ENCODE measurements at regions not wholly inside any gene's neighbourhood (a gene's known extent, or its start where the extent isn't known, plus 50 kb on each side); places are given as distances from the start of the nearest gene placed in this dataset.
"Not testable (repeated sequence)": the region's sequence is repeated elsewhere in the genome, so short reads cannot be mapped to it uniquely, and the experiment has no call there.

- H3K4me3 ChIP-seq (ENCODE audit: insufficient read depth, low read depth, low read length, poor library complexity, severe bottlenecking); DNase-seq; H3K4me1 ChIP-seq (ENCODE audit: control insufficient read depth, insufficient read depth, low read length, poor library complexity, severe bottlenecking); H3K36me3 ChIP-seq (ENCODE audit: control insufficient read depth, insufficient read depth, low read length); H3K9me3 ChIP-seq (ENCODE audit: control insufficient read depth, low read length); H3K27ac ChIP-seq (ENCODE audit: insufficient read depth, low read length, poor library complexity, severe bottlenecking); H3K27me3 ChIP-seq (replicated peaks; ENCODE audit: control insufficient read depth, insufficient read depth, low read length, poor library complexity, severe bottlenecking): not testable (repeated sequence)
Observed at GRCh38 chr18:38771620-38772019, 1206.0 kb upstream of the CELF4 start.

DNA sequence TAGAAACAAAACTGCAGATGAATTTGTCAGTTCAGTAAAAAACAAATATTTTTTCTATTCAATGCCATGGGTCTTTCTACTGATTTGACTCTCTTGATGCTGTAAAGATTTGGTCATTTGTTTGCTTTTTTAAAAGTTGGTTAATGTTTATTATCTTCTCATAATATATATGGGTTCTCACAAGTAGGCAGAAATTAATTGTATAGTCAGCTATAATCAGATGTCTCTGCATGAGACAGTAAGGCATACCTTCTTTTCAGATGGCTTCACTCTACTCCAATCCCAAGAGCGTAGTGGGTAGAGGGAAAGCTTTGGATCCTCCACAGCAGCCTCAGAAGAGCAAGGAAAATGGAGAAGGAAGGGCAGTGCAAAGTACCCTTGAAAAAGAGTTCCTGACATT lies 1202.9 kb upstream of the CELF4 start:
- Histone ChIP-seq H3K4me1 (ENCODE audit: control insufficient read depth, insufficient read depth, low read length, poor library complexity, severe bottlenecking) (no peaks in the 10 kb centered on the region), H3K4me3 (ENCODE audit: insufficient read depth, low read depth, low read length, poor library complexity, severe bottlenecking) (no peak overlapping the region), H3K36me3 (ENCODE audit: control insufficient read depth, insufficient read depth, low read length) (no peaks in the 10 kb centered on the region), H3K9me3 (ENCODE audit: control insufficient read depth, low read length) (no peaks in the 10 kb centered on the region), H3K27me3 (replicated peaks; ENCODE audit: control insufficient read depth, insufficient read depth, low read length, poor library complexity, severe bottlenecking) (no peaks in the 10 kb centered on the region), H3K27ac (ENCODE audit: insufficient read depth, low read length, poor library complexity, severe bottlenecking) (no peak overlapping the region)
- DNase-seq, result no peak

- Histone ChIP-seq H3K36me3 (ENCODE audit: control insufficient read depth, insufficient read depth, low read length) (no peaks in the 10 kb centered on the region), H3K4me1 (ENCODE audit: control insufficient read depth, insufficient read depth, low read length, poor library complexity, severe bottlenecking) (no peaks in the 10 kb centered on the region), H3K27me3 (replicated peaks; ENCODE audit: control insufficient read depth, insufficient read depth, low read length, poor library complexity, severe bottlenecking) (no peaks in the 10 kb centered on the region), H3K4me3 (ENCODE audit: insufficient read depth, low read depth, low read length, poor library complexity, severe bottlenecking) (no peak overlapping the region), H3K9me3 (ENCODE audit: control insufficient read depth, low read length) (no peaks in the 10 kb centered on the region), H3K27ac (ENCODE audit: insufficient read depth, low read length, poor library complexity, severe bottlenecking) (no peak overlapping the region)
- DNase-seq, result no peak
Observed at GRCh38 chr18:38759457-38759856, 1193.9 kb upstream of the CELF4 start.

DNA sequence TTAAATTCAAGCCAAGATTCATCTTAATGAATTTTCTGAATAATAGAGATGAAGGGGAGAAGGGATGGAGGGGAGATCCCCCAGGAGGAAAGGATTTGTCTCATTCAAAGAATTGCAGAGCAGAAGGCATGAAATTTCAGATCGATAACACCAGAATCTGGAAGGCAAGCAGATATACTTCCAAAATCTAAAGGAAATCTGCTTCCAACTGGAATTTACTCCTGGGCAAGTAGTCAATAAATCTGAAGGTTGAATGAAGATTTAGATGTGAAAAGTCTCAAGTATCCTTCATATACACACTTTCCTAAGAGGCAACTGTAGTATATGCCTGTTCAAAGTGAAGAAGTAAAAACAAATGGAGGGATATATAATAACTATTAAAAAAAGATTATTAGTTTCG lies 1190.8 kb upstream of the CELF4 start:
- H3K27me3 ChIP-seq (replicated peaks; ENCODE audit: control insufficient read depth, insufficient read depth, low read length, poor library complexity, severe bottlenecking), result no peaks in the 10 kb centered on the region
- H3K27ac ChIP-seq (ENCODE audit: insufficient read depth, low read length, poor library complexity, severe bottlenecking), result no peak overlapping the region
- no peaks in the 10 kb centered on the region for H3K4me1 ChIP-seq (ENCODE audit: control insufficient read depth, insufficient read depth, low read length, poor library complexity, severe bottlenecking)
- no peak for DNase-seq
- H3K4me3 ChIP-seq (ENCODE audit: insufficient read depth, low read depth, low read length, poor library complexity, severe bottlenecking), result no peak overlapping the region
- no peaks in the 10 kb centered on the region for H3K9me3 ChIP-seq (ENCODE audit: control insufficient read depth, low read length)
- H3K36me3 ChIP-seq (ENCODE audit: control insufficient read depth, insufficient read depth, low read length), result no peaks in the 10 kb centered on the region

DNA sequence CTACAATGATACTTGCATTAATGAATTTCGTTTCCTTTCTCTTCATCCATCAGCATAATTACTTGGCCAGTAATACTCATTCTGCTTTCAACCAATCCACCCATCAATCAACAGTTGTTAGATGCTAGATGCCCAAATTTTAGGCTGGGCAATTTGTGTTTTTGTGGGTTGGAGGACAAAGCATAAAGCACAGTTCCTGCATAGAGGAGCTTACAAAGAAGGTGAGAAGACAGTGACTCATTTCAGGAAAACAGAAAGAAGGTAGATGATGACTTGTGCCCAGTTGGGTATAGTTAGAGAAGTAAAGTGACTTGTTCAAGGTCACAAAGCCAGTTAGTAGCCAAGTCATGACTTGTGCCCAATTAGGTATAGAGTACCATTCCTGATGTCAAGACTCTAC lies 1186.8 kb upstream of the CELF4 start:
- Histone ChIP-seq H3K27ac (ENCODE audit: insufficient read depth, low read length, poor library complexity, severe bottlenecking) (no peak overlapping the region), H3K27me3 (replicated peaks; ENCODE audit: control insufficient read depth, insufficient read depth, low read length, poor library complexity, severe bottlenecking) (no peaks in the 10 kb centered on the region), H3K4me3 (ENCODE audit: insufficient read depth, low read depth, low read length, poor library complexity, severe bottlenecking) (no peak overlapping the region), H3K4me1 (ENCODE audit: control insufficient read depth, insufficient read depth, low read length, poor library complexity, severe bottlenecking) (no peaks in the 10 kb centered on the region), H3K36me3 (ENCODE audit: control insufficient read depth, insufficient read depth, low read length) (no peaks in the 10 kb centered on the region), H3K9me3 (ENCODE audit: control insufficient read depth, low read length) (no peaks in the 10 kb centered on the region)
- DNase-seq, result no peak

DNA sequence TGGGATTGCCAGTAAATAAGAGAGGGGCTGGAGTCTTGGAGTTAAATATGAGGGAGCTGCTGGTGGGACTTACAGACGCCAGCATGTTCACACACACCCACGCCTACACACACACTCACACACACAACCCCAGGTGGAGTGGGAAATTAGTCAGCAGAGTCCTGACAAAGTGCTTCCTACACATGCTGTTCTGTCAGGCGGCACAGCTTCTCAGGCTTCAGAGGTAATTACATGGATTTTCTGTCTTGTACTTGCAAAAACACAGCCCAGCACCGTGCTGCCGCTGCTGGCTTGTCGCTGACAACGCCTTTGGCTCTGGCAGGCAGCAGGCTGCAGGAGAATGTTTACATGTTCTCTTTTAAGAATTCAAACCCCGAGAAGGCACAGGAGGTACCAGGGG lies 1186.3 kb upstream of the CELF4 start:
- H3K27ac ChIP-seq (ENCODE audit: insufficient read depth, low read length, poor library complexity, severe bottlenecking), result no peak overlapping the region
- H3K27me3 ChIP-seq (replicated peaks; ENCODE audit: control insufficient read depth, insufficient read depth, low read length, poor library complexity, severe bottlenecking), result no peaks in the 10 kb centered on the region
- H3K4me3 ChIP-seq (ENCODE audit: insufficient read depth, low read depth, low read length, poor library complexity, severe bottlenecking), result no peak overlapping the region
- no peaks in the 10 kb centered on the region for H3K36me3 ChIP-seq (ENCODE audit: control insufficient read depth, insufficient read depth, low read length)
- DNase-seq, result no peak
- H3K4me1 ChIP-seq (ENCODE audit: control insufficient read depth, insufficient read depth, low read length, poor library complexity, severe bottlenecking), result no peaks in the 10 kb centered on the region
- no peaks in the 10 kb centered on the region for H3K9me3 ChIP-seq (ENCODE audit: control insufficient read depth, low read length)

- no peak overlapping the region for H3K4me3 ChIP-seq (ENCODE audit: insufficient read depth, low read depth, low read length, poor library complexity, severe bottlenecking)
- H3K27me3 ChIP-seq (replicated peaks; ENCODE audit: control insufficient read depth, insufficient read depth, low read length, poor library complexity, severe bottlenecking), result no peaks in the 10 kb centered on the region
- DNase-seq, result no peak
- H3K27ac ChIP-seq (ENCODE audit: insufficient read depth, low read length, poor library complexity, severe bottlenecking), result no peak overlapping the region
- H3K4me1 ChIP-seq (ENCODE audit: control insufficient read depth, insufficient read depth, low read length, poor library complexity, severe bottlenecking), result no peaks in the 10 kb centered on the region
- no peaks in the 10 kb centered on the region for H3K36me3 ChIP-seq (ENCODE audit: control insufficient read depth, insufficient read depth, low read length)
- no peaks in the 10 kb centered on the region for H3K9me3 ChIP-seq (ENCODE audit: control insufficient read depth, low read length)
Observed at GRCh38 chr18:38751211-38751610, 1185.6 kb upstream of the CELF4 start.

DNA sequence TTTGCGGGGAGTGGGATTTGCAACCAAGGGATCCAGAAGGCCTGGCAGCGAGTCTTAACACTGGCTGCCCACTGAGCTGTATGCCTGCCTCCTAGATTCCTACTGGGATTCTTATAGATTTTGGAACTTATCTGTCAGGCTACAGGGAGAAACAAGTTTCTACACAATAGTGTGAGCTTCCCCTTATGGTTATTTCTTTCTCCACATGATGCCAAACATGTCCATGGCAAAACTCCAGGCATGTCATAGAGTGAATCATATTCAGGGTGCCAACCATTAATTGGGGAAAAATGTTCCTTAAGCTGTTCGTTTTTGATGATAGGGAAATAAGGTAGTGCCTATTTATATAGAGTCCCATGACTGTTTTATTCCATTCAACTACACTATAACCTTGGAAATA lies 1185.2 kb upstream of the CELF4 start:
- H3K27ac ChIP-seq (ENCODE audit: insufficient read depth, low read length, poor library complexity, severe bottlenecking), result no peak overlapping the region
- no peak overlapping the region for H3K4me3 ChIP-seq (ENCODE audit: insufficient read depth, low read depth, low read length, poor library complexity, severe bottlenecking)
- no peaks in the 10 kb centered on the region for H3K4me1 ChIP-seq (ENCODE audit: control insufficient read depth, insufficient read depth, low read length, poor library complexity, severe bottlenecking)
- no peak for DNase-seq
- no peaks in the 10 kb centered on the region for H3K9me3 ChIP-seq (ENCODE audit: control insufficient read depth, low read length)
- H3K36me3 ChIP-seq (ENCODE audit: control insufficient read depth, insufficient read depth, low read length), result no peaks in the 10 kb centered on the region
- no peaks in the 10 kb centered on the region for H3K27me3 ChIP-seq (replicated peaks; ENCODE audit: control insufficient read depth, insufficient read depth, low read length, poor library complexity, severe bottlenecking)

DNA sequence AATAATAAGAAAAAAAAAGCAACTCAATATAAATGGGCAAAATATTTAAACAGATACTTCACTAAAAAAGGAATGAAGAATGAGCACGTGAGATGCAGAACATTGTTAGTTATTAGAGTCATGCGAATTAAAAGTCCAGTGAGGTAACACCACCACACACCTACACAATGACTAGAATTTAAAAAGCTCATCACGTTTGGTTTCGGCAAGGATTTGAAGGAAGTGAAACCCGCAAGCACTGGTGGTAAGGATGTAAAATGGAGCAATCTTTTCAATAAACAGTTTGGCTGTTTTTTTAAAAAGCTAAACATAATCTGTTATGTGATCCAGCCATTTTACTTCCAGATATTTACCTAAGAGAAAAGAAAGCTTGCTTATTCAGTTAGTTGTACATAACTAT lies 1181.6 kb upstream of the CELF4 start:
- DNase-seq, result no peak
- H3K9me3 ChIP-seq (ENCODE audit: control insufficient read depth, low read length), result no peaks in the 10 kb centered on the region
- no peaks in the 10 kb centered on the region for H3K36me3 ChIP-seq (ENCODE audit: control insufficient read depth, insufficient read depth, low read length)
- H3K27me3 ChIP-seq (replicated peaks; ENCODE audit: control insufficient read depth, insufficient read depth, low read length, poor library complexity, severe bottlenecking), result no peaks in the 10 kb centered on the region
- H3K4me3 ChIP-seq (ENCODE audit: insufficient read depth, low read depth, low read length, poor library complexity, severe bottlenecking), result no peak overlapping the region
- no peak overlapping the region for H3K27ac ChIP-seq (ENCODE audit: insufficient read depth, low read length, poor library complexity, severe bottlenecking)
- H3K4me1 ChIP-seq (ENCODE audit: control insufficient read depth, insufficient read depth, low read length, poor library complexity, severe bottlenecking), result no peaks in the 10 kb centered on the region

DNA sequence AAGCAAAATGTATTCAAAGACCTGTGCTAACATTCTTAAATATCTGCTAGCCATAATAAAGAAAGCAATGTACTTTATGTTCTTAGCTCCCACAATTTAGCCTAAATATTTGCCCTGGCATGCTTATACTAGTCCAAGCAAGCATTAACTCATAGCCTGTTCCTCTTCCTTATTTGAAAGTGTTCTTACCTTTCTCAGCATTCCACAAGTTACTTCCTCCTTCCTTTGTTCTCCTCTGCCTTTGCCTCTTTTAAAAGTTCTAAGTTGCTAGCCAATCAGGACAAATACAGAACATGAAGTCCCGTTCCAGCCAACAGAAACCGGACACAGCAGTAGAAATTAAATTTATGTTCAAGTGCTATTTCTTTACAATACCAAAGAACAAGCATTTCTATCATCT lies 1154.6 kb upstream of the CELF4 start:
- H3K4me3 ChIP-seq (ENCODE audit: insufficient read depth, low read depth, low read length, poor library complexity, severe bottlenecking); H3K9me3 ChIP-seq (ENCODE audit: control insufficient read depth, low read length); DNase-seq; H3K4me1 ChIP-seq (ENCODE audit: control insufficient read depth, insufficient read depth, low read length, poor library complexity, severe bottlenecking); H3K27ac ChIP-seq (ENCODE audit: insufficient read depth, low read length, poor library complexity, severe bottlenecking); H3K36me3 ChIP-seq (ENCODE audit: control insufficient read depth, insufficient read depth, low read length); H3K27me3 ChIP-seq (replicated peaks; ENCODE audit: control insufficient read depth, insufficient read depth, low read length, poor library complexity, severe bottlenecking): not testable (repeated sequence)

DNA sequence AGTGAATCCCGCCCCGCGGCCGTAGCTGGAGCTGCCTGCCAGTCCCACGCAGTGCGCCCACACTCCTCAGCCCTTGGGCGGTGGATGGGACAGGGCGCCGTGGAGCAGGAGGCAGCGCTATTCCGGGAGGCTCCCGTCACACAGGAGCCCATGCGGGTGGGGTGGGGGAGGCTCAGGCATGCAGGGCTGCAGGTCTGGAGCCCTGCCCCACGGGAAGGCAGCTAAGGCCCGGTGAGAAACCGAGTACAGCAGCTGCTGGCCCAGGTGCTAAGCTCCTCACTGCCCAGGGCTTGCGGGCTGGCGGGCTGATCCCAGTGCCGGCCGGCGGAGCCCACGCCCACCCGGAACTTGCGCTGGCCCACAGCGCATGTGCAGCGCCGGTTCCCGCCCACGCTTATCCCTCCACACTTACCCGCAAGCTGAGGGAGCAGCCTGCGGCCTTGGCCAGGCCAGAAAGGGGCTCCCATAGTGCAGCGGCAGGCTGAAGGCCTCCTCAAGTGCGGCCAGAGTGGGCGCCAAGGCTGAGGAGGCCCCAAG lies 1152.8 kb upstream of the CELF4 start:
- H3K36me3 ChIP-seq (ENCODE audit: control insufficient read depth, insufficient read depth, low read length), result no peaks in the 10 kb centered on the region

More for the DNA sequence above, 1152.8 kb upstream of the CELF4 start:
- DNase-seq, result no peak
- H3K27me3 ChIP-seq (replicated peaks; ENCODE audit: control insufficient read depth, insufficient read depth, low read length, poor library complexity, severe bottlenecking), result no peaks in the 10 kb centered on the region
- H3K4me3 ChIP-seq (ENCODE audit: insufficient read depth, low read depth, low read length, poor library complexity, severe bottlenecking), result no peak overlapping the region
- H3K4me1 ChIP-seq (ENCODE audit: control insufficient read depth, insufficient read depth, low read length, poor library complexity, severe bottlenecking), result no peaks in the 10 kb centered on the region
- H3K9me3 ChIP-seq (ENCODE audit: control insufficient read depth, low read length), result no peaks in the 10 kb centered on the region
- no peak overlapping the region for H3K27ac ChIP-seq (ENCODE audit: insufficient read depth, low read length, poor library complexity, severe bottlenecking)

All from effector memory CD4-positive, alpha-beta T cell (primary cell).